Ishikawa (cell line): ENCODE measurements at regions not wholly inside any gene's neighbourhood (a gene's known extent, or its start where the extent isn't known, plus 50 kb on each side); places are given as distances from the start of the nearest gene placed in this dataset.

ENCODE experiments used
- CEBPB ChIP-seq: IDR thresholded peaks from 2 replicates; pipeline ENCODE4 v1.6.1; 2012
- CREB1 ChIP-seq: IDR thresholded peaks from 2 replicates; pipeline ENCODE4 v1.6.1; 2012; ENCODE audit warnings: low read depth
- EGR1 ChIP-seq: IDR thresholded peaks from 2 replicates; pipeline ENCODE4 v1.6.1; 2012
- EP300 ChIP-seq: IDR thresholded peaks from 2 replicates; pipeline ENCODE4 v1.6.1; 2012; ENCODE audit warnings: borderline replicate concordance
- FOXM1 ChIP-seq: IDR thresholded peaks from 2 replicates; pipeline ENCODE4 v1.6.1; 2012; ENCODE audit warnings: low read depth, borderline replicate concordance
- MAX ChIP-seq: IDR thresholded peaks from 2 replicates; pipeline ENCODE4 v1.6.1; 2012
- NFIC ChIP-seq: IDR thresholded peaks from 2 replicates; pipeline ENCODE4 v1.6.1; 2012
- RAD21 ChIP-seq: IDR thresholded peaks from 2 replicates; pipeline ENCODE4 v1.6.1; 2012; ENCODE audit warnings: low read depth
- REST ChIP-seq: IDR thresholded peaks from 2 replicates; pipeline ENCODE4 v1.6.1; 2012; ENCODE audit warnings: low read depth, mild to moderate bottlenecking
- TAF1 ChIP-seq: IDR thresholded peaks from 2 replicates; pipeline ENCODE4 v1.6.1; 2012; ENCODE audit warnings: low read depth, mild to moderate bottlenecking
- TCF12 ChIP-seq: IDR thresholded peaks from 2 replicates; pipeline ENCODE4 v1.6.1; 2012; ENCODE audit warnings: low read depth
- TEAD4 ChIP-seq: IDR thresholded peaks from 2 replicates; pipeline ENCODE4 v1.6.1; 2012
- USF1 ChIP-seq: IDR thresholded peaks from 2 replicates; pipeline ENCODE4 v1.6.1; 2012
- YY1 ChIP-seq: IDR thresholded peaks from 2 replicates; pipeline ENCODE4 v1.6.1; 2012; ENCODE audit warnings: low read depth
- ZBTB7A ChIP-seq: IDR thresholded peaks from 2 replicates; pipeline ENCODE4 v1.6.1; 2012; ENCODE audit warnings: low read depth

GRCh38 chr11:93053864-93054263 is 84.4 kb downstream of the MTNR1B start:
- TF ChIP-seq TEAD4 (no peak), FOXM1 (no peak), TCF12 (no peak)

GRCh38 chr11:93054279-93054678 is 84.8 kb downstream of the MTNR1B start:
- TF ChIP-seq TAF1 (no peak), TEAD4 (no peak), ZBTB7A (no peak)

GRCh38 chr11:93054881-93055280 is 85.4 kb downstream of the MTNR1B start:
- TF ChIP-seq USF1 (no peak), MAX (no peak), EP300 (no peak), TAF1 (no peak), TEAD4 (no peak), FOXM1 (no peak), CREB1 (no peak), NFIC (no peak), ZBTB7A (no peak), YY1 (no peak), CEBPB (no peak), EGR1 (no peak), TCF12 (no peak), RAD21 (no peak), REST (no peak)

GRCh38 chr11:93059117-93059957 is 89.9 kb downstream of the MTNR1B start:
- TF ChIP-seq TEAD4 = no peak
- TF ChIP-seq NFIC = no peak
- TF ChIP-seq CREB1 = no peak

- TF ChIP-seq REST = no peak
Measured at GRCh38 chr11:93063086-93063485, 93.6 kb downstream of the MTNR1B start.

GRCh38 chr11:93065074-93065674 is 95.7 kb downstream of the MTNR1B start:
- peak; percentile 55 for TF ChIP-seq RAD21
- peak; percentile 50 for TF ChIP-seq CEBPB

GRCh38 chr11:93067881-93068390 is 98.5 kb downstream of the MTNR1B start:
- TF ChIP-seq USF1 = no peak
- no peak for TF ChIP-seq REST
- TF ChIP-seq TCF12 = no peak
- no peak for TF ChIP-seq CEBPB
- no peak for TF ChIP-seq NFIC
- no peak for TF ChIP-seq RAD21
- TF ChIP-seq YY1 = no peak
- no peak for TF ChIP-seq FOXM1
- TF ChIP-seq EP300 = no peak
- TF ChIP-seq EGR1 = no peak
- no peak for TF ChIP-seq TAF1
- no peak for TF ChIP-seq TEAD4
- no peak for TF ChIP-seq MAX
- no peak for TF ChIP-seq CREB1
